ENCODE measurements at regions not wholly inside any gene's neighbourhood (a gene's known extent, or its start where the extent isn't known, plus 50 kb on each side); places are given as distances from the start of the nearest gene placed in this dataset.

GRCh38 chr18:41456831-41457230 is 498.2 kb upstream of the PIK3C3 start:
- DNase-seq: no peak

GRCh38 chr18:41449612-41450011 is 505.4 kb upstream of the PIK3C3 start:
- DNase-seq: no peak

- DNase-seq: no peak
Observed at GRCh38 chr18:41444943-41445342, 510.1 kb upstream of the PIK3C3 start.

GRCh38 chr18:41436772-41437171 is 518.3 kb upstream of the PIK3C3 start:
- no peak for DNase-seq

DNA sequence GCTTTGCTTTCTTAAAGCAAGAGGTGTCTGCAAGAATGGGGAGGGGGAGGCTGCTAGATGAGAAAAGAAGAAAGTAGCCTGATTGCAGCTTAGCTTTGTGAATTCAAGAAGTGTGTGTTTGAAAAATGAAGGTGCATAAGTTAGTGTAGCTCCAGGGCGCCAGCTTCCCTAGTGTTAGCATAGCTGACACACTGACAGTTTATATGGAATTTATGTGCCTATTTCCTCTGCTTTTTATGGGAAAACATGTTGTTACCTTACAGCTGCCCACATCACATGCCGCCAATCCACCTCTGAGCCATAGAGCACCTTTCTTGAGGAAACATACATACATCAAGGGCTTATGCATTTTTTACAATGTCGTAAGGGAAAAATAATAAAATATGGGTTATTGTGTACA is 536.4 kb upstream of the PIK3C3 start:
- no peak for DNase-seq

- DNase-seq: no peak
Observed at GRCh38 chr18:41416044-41416443, 539.0 kb upstream of the PIK3C3 start.

DNA sequence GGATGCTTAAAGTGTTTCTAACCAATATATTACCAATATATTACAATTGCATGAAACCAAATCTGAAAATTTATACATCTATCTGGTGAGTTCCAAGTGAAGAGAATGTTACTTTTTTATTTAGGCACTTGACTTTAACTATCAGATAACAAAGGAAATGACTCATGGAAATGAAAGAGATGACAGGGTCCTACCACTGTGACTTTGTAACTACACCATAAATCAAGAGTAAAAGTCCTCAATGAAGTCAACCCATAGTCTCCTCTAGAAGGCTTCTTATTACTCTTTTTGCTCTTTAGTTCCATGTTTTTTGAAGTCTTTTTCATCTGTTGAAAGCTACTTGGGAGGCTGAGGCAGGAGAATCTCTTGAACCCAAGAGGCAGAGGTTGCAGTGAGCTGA is 545.0 kb upstream of the PIK3C3 start:
- DNase-seq: no peak

GRCh38 chr18:41406834-41407233 is 548.2 kb upstream of the PIK3C3 start:
- DNase-seq: no peak

DNA sequence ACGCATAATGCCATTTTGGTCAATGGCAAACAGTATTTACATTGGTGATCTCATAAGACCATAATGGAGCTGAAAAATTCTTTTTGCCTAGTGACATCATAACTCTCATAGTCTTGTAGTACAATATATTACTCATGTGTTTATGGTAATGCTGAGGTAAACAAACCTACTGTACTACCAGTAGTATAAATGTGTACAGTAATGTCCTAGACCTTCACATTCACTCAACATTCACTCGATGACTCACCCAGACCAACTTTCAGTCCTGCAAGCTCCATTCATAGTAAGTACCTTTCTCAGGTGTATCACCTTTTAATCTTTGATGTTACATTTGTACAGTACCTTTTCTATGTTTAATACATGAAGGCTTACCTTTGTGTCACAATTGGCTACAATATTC is 558.2 kb upstream of the PIK3C3 start:
- no peak for DNase-seq

GRCh38 chr18:41396211-41396610 is 558.8 kb upstream of the PIK3C3 start:
- DNase-seq: no peak

GRCh38 chr18:41395695-41396094 is 559.3 kb upstream of the PIK3C3 start:
- no peak for DNase-seq

- no peak for DNase-seq
Observed at GRCh38 chr18:41391616-41392595, 563.1 kb upstream of the PIK3C3 start.

GRCh38 chr18:41390309-41390708 is 564.7 kb upstream of the PIK3C3 start:
- no peak for DNase-seq

DNA sequence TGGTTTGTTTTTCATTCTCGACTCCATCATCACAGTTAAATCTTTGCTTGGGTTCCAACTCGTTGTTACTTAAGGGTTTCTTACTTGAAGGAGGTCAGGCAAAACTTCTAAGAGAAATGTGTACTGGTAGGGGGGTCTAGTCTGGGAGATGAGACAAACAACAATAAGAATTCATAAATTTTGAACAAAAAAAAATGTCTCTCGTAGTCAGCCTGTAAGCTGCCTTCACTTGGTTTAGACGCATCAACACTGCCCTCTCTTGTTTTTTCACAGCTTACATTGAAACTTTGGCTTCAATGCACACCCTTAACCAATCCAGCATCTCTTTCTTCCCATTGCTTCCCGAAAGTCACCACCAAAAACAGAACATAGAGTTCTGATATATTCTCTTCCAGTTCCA is 576.4 kb upstream of the PIK3C3 start:
- no peak for DNase-seq

GRCh38 chr18:41373612-41374011 is 581.4 kb upstream of the PIK3C3 start:
- DNase-seq: no peak

- DNase-seq: no peak
Observed at GRCh38 chr18:41372046-41372665, 582.9 kb upstream of the PIK3C3 start.

- DNase-seq: no peak
Observed at GRCh38 chr18:41371156-41372045, 583.6 kb upstream of the PIK3C3 start.

DNA sequence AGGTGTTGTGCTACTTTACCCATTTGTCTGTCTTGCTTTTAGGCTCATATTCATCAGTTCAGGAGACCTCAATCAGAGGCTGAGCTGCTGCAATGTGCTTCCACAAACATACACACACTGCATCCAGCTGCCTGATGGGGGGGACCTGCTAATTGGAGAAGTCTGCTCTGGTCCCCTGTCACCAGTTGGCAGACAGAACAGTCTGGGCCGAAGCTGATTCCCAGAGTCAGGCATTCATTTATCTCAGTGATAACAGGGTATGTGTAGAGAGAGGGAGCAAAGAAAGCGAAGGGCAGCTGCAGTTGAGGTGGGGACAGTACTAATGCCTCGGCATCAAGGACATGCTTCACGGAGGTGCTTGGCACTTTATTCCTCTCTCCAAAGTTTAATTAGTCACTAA is 584.3 kb upstream of the PIK3C3 start:
- no peak for DNase-seq

DNA sequence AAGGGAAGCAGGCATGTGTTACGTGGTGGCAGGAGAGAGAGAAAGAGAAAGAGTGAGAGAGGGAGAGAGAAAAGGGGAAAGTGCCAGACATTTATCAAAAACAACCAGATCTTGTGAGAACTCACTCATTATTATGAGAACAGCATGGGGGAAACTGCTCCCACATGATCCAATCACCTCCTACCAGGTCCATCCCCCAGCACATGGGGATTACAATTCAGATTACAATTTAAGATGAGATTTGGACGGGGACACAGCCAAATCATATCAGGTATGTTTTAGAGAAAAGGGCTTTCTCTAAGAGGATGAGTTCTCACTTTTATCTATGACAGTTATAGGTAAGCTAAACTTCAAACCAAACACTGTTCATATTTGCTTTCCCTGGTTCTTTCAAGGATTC is 597.3 kb upstream of the PIK3C3 start:
- no peak for DNase-seq

GRCh38 chr18:41353777-41354528 is 601.1 kb upstream of the PIK3C3 start:
- no peak for DNase-seq

DNA sequence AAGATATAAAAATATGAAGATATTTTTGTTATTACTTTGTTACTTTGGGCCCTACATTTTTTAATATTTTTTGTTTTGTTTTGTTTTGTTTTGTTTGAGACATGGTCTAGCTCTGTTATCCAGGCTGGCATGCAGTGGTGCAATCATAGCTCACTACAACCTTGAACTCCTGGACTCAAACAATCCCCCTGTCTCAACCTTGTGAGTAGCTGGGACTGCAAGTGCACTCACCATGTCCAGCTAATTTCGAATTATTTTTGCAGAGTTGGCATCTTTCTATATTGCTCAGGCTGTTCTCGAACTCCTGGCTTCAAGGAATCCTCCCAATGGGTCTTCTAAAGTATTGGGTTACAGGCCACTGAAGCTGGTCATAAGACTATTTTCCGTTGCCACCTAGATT is 603.6 kb upstream of the PIK3C3 start:
- DNase-seq: no peak

DNA sequence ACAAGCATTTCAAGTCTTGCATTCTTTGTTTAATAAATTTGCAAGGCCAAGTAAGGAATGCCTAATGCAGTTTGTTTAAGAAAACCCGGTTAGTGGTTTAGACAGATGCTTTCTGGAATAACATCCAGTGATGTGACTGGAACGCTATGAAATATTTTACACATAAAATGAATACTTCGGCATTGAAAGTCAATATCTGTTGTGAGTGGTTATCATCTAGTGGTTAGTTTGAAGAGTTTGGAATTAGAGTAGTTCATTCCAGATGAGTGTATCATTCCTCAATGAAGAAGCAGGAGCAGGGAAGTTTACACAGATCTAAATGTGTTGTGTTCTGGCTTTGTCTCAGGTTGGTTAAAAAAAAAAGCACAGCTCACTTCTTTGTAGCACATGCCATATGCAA is 608.0 kb upstream of the PIK3C3 start:
- DNase-seq: no peak

DNA sequence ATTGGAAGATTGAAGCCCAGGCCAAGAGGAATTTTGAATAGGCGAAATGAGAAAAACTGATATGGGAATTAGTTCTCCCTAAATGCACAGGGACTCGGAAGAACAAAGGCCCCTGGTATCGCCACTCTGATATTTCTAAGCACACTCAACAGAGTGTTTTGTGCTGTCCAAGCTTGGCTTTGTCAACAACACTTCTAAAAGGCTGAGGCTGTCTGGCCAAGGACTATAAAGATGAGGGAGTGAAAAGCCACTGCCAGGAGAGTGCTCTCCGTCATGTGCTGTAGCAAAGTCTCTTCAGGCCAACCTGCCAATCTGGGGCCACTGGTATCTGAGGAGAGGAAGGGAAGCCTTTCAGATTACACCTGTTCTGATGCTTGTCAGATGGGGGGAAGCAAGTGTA is 611.2 kb upstream of the PIK3C3 start:
- no peak for DNase-seq

Data from central memory CD4-positive, alpha-beta T cell (primary cell).